GM12873 (cell line): ENCODE measurements at regions not wholly inside any gene's neighbourhood (a gene's known extent, or its start where the extent isn't known, plus 50 kb on each side); places are given as distances from the start of the nearest gene placed in this dataset.

Experiments used
- CTCF ChIP-seq: IDR thresholded peaks from 2 replicates; pipeline ENCODE4 v1.5.1; 2012; ENCODE audit warnings: low read depth, mild to moderate bottlenecking, moderate library complexity, low read length, control low read depth; ENCODE audit not compliant: insufficient read depth; ENCODE audit errors: missing control alignments

GRCh38 chr16:72406390-72406789 lies 234.4 kb upstream of the PMFBP1 start:
- TF ChIP-seq CTCF: no peak

- no peak for TF ChIP-seq CTCF
These were observed 232.3 kb upstream of the PMFBP1 start for GRCh38 chr16:72404299-72404698.

- no peak for TF ChIP-seq CTCF
These were observed 229.1 kb upstream of the PMFBP1 start for GRCh38 chr16:72401084-72401361.

GRCh38 chr16:72400257-72401083 lies 228.5 kb upstream of the PMFBP1 start:
- peak; percentile 77 for TF ChIP-seq CTCF

- TF ChIP-seq CTCF: no peak
These were observed 227.9 kb upstream of the PMFBP1 start for GRCh38 chr16:72399811-72400210.

- TF ChIP-seq CTCF: no peak
These were observed 225.9 kb upstream of the PMFBP1 start for GRCh38 chr16:72397876-72398275.

GRCh38 chr16:72394526-72394925 lies 222.6 kb upstream of the PMFBP1 start:
- TF ChIP-seq CTCF: no peak
